ENCODE measurements at regions not wholly inside any gene's neighbourhood (a gene's known extent, or its start where the extent isn't known, plus 50 kb on each side); places are given as distances from the start of the nearest gene placed in this dataset.

DNA sequence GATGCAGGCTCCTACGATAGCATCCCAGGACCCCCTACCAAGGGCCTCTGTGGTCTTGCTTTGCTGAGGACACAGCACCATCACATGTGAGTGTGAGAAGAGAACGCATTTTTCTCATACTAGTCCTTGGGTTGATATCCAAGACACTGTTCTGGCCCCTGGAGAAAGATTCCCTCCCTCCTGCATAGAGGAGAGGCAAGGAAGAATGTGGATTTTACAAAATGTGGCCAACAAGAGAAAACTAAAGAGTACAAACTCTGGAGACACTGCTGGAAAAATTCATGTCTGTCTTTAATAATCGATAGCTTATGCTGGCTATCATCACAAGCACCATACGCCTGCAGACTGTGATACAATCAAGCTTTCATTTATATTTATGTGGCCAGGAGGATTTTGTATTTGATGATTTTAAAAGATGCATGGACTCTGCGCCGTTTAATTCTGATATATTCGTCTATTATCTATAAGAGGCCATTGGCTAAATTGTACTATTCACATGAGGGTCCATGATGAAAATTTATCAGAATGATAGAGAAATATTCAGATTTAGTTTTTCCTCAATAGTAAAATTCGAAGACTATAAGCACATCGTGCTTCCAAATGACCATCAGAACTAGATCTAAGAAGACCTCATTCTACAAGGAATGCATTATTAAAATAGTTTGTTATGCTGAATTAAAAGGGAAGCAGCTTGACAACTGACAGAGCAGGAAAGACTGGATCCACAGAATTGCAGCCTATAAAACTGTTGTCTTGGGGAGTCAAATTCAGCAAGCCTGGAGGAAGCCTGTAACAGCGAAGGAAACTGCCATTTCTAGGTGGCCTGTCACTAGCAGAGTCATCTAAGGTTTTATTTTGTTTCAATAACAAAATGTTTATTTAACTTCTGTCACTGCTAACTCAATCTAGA, 578.7 kb downstream of the DIAPH3 start:
- Mint-ChIP-seq H3K4me1 (no peaks in the 10 kb centered on the region), H3K4me3 (no peak overlapping the region), H3K27ac (no peak overlapping the region), H3K27me3 (no peaks in the 10 kb centered on the region), H3K9me3 (peaks cover 0 to 4% (median 0%) of the 10 kb centered on the region in 7 donors), H3K36me3 (no peaks in the 10 kb centered on the region)
- ATAC-seq (ENCODE audit: low read depth in 2 of 2) (no peak), DNase-seq (no peak)

DNA sequence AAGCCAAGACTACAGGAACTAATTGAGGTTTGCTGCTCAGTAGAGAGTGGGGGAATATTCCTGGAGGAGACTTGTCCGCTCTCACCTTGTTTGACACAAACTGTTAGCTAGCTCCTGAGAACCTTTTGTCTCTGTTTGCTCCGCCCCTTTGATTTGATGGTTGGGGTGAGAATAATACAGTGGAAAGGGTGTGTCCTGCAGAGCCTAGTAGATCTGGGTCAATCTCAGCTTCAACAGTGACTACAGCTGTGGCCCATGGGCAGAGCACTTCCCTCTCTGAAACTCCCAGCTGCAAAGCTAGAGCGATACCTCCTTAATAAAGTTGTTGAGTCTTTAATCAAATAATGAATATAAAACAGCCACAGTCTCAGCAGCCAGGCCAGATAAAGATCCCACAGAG, 576.7 kb downstream of the DIAPH3 start:
- no peaks in the 10 kb centered on the region for H3K36me3 Mint-ChIP-seq
- DNase-seq = no peak
- H3K27ac Mint-ChIP-seq = peak overlapping the region in 1 of 6 donors; percentile 78
- H3K4me1 Mint-ChIP-seq = no peaks in the 10 kb centered on the region
- peaks cover 0 to 4% (median under 1%) of the 10 kb centered on the region in 7 donors for H3K9me3 Mint-ChIP-seq
- H3K4me3 Mint-ChIP-seq = no peak overlapping the region
- no peaks in the 10 kb centered on the region for H3K27me3 Mint-ChIP-seq
- ATAC-seq (ENCODE audit: low read depth in 2 of 2) = no peak

DNA sequence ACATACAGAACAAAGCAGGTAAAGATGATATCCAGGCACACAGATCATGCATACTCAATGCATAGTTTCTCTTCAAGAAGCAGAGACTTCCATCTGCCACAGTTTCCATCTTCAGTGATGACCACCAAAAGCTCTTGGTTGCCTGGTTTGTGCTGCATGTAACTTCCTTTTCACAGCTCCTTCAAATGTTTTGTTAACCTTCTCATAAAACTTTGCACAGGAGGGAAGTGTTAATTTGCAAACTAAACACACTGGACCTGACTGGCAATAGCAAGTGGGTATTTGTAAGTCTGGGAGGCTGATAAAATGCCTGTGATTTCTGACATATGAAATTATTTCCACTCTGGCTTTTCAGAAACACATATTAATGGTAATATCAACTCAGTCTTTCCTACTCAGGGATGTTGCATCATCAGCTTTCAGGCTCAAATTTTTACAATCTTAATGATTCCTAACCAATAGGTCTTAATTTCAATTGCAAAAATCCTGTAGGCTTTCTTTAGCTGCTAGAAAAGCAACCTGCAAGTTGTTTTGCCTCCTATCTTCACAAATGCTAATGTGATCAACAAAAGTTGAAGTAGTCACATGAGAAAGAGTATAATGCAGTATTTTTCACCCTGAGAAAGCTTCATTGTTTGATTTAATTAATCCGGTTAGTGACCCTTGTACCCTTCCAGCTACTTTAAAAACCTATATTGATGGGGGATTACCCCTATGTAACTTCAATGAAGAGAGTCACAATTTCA, 575.6 kb downstream of the DIAPH3 start:
- Mint-ChIP-seq H3K27ac (no peak overlapping the region), H3K36me3 (no peaks in the 10 kb centered on the region), H3K4me3 (no peak overlapping the region), H3K4me1 (no peaks in the 10 kb centered on the region), H3K27me3 (no peaks in the 10 kb centered on the region), H3K9me3 (peaks cover 0 to 5% (median 3%) of the 10 kb centered on the region in 7 donors)
- ATAC-seq (ENCODE audit: low read depth in 2 of 2) (no peak), DNase-seq (no peak)

DNA sequence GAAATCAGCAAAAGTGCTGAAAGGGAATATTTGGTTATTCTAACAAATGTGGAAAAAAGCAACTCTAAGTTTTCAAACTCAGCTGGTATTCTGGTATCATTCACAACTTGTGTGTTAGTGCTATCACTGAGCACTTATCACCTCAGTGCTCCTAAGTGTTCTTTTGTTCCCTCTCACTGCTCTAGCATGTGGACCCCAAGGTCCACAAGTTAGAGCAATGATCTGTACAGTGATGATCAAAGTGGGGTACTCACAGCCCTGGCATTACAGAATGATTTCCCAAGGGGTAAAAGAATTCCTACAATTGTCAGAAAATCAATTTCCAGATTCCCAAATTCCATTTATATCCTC, 575.0 kb downstream of the DIAPH3 start:
- DNase-seq = no peak

DNA sequence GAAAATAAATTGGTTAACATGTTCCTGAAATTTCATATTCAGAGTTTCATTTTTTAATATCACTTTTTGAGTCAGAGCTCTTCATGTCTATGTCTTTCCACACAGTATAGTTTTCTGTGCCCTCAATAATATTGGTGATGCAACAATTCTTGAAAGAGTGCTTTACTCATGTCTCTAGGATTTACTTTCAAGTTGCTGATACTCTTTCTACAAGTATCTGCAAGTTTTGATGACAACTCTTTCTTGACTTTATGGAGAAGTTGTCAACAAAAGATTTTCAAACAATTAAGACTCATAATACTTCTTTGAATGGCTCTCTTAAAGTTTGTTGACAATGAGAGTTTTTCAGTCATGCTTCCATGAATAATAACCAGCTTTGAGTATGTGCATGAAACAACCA, 561.7 kb downstream of the DIAPH3 start:
- Mint-ChIP-seq H3K4me3 (no peak overlapping the region), H3K27me3 (peaks cover 0 to 7% (median 0%) of the 10 kb centered on the region in 3 donors), H3K9me3 (peaks cover 8 to 33% (median 21%) of the 10 kb centered on the region in 7 donors), H3K4me1 (no peaks in the 10 kb centered on the region), H3K27ac (no peak overlapping the region), H3K36me3 (no peaks in the 10 kb centered on the region)
- ATAC-seq (ENCODE audit: low read depth in 2 of 2) (no peak), DNase-seq (no peak)

More for the DNA sequence above, 575.0 kb downstream of the DIAPH3 start:
- Mint-ChIP-seq H3K9me3 (peaks cover 0 to 6% (median 3%) of the 10 kb centered on the region in 7 donors), H3K27ac (no peak overlapping the region), H3K4me3 (no peak overlapping the region), H3K36me3 (no peaks in the 10 kb centered on the region), H3K4me1 (no peaks in the 10 kb centered on the region), H3K27me3 (no peaks in the 10 kb centered on the region)
- ATAC-seq (ENCODE audit: low read depth in 2 of 2) = no peak

DNA sequence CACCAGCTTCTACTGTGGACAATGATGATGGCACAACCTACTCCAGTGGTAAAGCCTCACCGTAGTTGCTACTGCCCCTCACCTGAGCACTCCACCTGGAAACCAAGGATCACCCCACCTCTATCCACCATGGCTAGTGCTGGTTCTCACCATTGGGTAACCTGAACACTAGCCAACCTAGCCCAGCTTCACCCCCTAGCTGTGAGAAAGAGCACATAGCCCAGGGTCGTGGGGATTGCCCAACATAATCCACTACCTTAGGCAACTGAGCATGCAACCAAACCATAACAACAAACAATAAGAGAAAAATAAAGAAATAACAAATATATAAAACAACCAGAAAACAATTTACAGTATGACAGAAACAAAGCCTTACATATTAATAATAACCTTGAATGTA, 560.1 kb downstream of the DIAPH3 start:
- H3K27me3 Mint-ChIP-seq = peaks cover 0 to 7% (median 0%) of the 10 kb centered on the region in 3 donors
- no peak overlapping the region for H3K27ac Mint-ChIP-seq

DNA sequence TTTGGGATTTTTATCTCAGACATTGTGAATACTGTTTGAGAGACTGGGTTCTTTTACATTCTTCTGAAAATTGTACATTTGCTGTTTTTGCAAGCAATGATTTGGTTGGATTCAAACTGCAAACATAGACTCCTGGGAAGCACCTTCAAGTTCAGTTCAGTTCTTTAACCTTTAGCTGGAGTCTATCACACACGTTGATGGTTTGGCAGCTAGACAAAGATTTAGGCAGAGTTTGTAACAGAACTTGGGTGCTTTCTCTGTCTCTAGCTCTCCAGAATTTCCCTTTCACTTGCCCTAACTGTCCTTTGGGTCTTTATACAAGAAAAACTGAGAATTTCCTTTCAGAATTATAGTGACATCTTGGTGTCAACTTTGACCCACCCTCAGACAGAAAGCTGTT, 556.6 kb downstream of the DIAPH3 start:
- Mint-ChIP-seq H3K36me3 (no peaks in the 10 kb centered on the region), H3K4me1 (no peaks in the 10 kb centered on the region), H3K27ac (no peak overlapping the region), H3K9me3 (peaks cover 0 to 10% (median 3%) of the 10 kb centered on the region in 7 donors), H3K4me3 (no peak overlapping the region), H3K27me3 (peaks cover 0 to 7% (median 0%) of the 10 kb centered on the region in 3 donors)
- no peak for ATAC-seq (ENCODE audit: low read depth in 2 of 2)
- DNase-seq = no peak

More for the DNA sequence above, 560.1 kb downstream of the DIAPH3 start:
- H3K4me3 Mint-ChIP-seq = no peak overlapping the region
- H3K36me3 Mint-ChIP-seq = no peaks in the 10 kb centered on the region
- no peak for DNase-seq
- H3K9me3 Mint-ChIP-seq = peaks cover 8 to 27% (median 17%) of the 10 kb centered on the region in 7 donors
- ATAC-seq (ENCODE audit: low read depth in 2 of 2) = no peak
- H3K4me1 Mint-ChIP-seq = no peaks in the 10 kb centered on the region

DNA sequence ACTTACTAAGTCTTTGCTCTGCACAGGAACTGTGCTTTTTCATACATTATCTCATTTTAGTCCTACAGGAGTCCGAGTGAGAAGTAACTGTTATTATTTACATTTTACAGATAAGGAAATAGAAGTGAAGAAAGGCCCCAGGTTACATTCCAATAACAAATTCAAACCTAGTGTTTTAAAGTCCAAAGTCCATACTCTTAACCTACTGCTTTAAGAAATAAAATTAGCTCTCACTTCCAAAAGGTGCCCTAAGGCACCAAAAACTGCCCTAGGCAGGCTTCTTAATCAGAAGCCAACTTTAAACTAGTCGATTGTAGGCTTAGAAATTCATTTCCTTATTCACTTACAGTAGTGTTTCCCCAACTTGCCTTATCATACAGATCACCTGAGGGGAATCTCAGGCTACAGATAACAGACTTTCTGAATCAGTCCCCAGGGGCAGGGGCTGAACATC, 555.9 kb downstream of the DIAPH3 start:
- H3K4me1 Mint-ChIP-seq = no peaks in the 10 kb centered on the region
- no peak for DNase-seq
- H3K9me3 Mint-ChIP-seq = peaks cover 0 to 6% (median 3%) of the 10 kb centered on the region in 7 donors
- H3K4me3 Mint-ChIP-seq = no peak overlapping the region
- no peaks in the 10 kb centered on the region for H3K36me3 Mint-ChIP-seq
- no peak for ATAC-seq (ENCODE audit: low read depth in 2 of 2)
- peaks cover 0 to 2% (median 0%) of the 10 kb centered on the region in 3 donors for H3K27me3 Mint-ChIP-seq
- H3K27ac Mint-ChIP-seq = no peak overlapping the region

DNA sequence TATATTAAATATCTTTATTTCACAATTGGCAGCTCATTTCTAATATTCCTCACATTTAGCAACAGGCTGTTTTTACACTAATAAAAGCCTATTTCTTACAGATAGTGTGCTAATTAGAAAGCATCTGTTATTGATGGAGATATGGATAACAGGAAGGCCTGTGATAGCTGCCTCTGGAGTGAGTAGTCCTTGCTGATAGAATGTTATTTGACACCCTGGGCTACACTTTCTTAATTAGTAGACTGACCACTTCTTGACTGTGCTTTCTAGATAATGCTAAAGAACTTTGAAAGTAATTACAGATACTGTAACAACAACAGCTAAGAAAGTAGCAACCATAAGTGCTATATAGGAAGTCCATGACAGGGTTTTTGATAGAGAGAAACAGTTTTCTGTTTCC, 554.3 kb downstream of the DIAPH3 start:
- Mint-ChIP-seq H3K4me3 (no peak overlapping the region), H3K27me3 (no peaks in the 10 kb centered on the region), H3K9me3 (peaks cover 0 to 6% (median under 1%) of the 10 kb centered on the region in 7 donors), H3K4me1 (no peaks in the 10 kb centered on the region), H3K27ac (no peak overlapping the region), H3K36me3 (no peaks in the 10 kb centered on the region)
- DNase-seq = no peak
- ATAC-seq (ENCODE audit: low read depth in 2 of 2) = no peak

Measured in naive B cell (primary cell).